Astrocyte (in vitro differentiated cells and primary cell): ENCODE measurements at regions not wholly inside any gene's neighbourhood (a gene's known extent, or its start where the extent isn't known, plus 50 kb on each side); places are given as distances from the start of the nearest gene placed in this dataset.

Experiments
- CTCF ChIP-seq: IDR thresholded peaks from 2 replicates; pipeline ENCODE4 v1.5.1; 2011; ENCODE audit warnings: low read depth, mild to moderate bottlenecking, inconsistent platforms, low read length, moderate library complexity; ENCODE audit not compliant: insufficient read depth
- EZH2 ChIP-seq: IDR thresholded peaks from 2 replicates; pipeline ENCODE4 v1.6.1; 2012; ENCODE audit warnings: mild to moderate bottlenecking, low read length, inconsistent platforms; ENCODE audit not compliant: insufficient read depth

- TF ChIP-seq EZH2 = no peak
- no peak for TF ChIP-seq CTCF
Observed at GRCh38 chr7:15068324-15068723, 165.8 kb upstream of the DGKB start.
